WI38 (cell line): ENCODE measurements at regions not wholly inside any gene's neighbourhood (a gene's known extent, or its start where the extent isn't known, plus 50 kb on each side); places are given as distances from the start of the nearest gene placed in this dataset.
"Not testable (repeated sequence)": the region's sequence is repeated elsewhere in the genome, so short reads cannot be mapped to it uniquely, and the experiment has no call there.

Experiments used
- H3K4me3 ChIP-seq: 2 replicates; pipeline ENCODE4 v1.5.1; 2011; ENCODE audit warnings: low read depth, mild to moderate bottlenecking, control low read depth, low read length
- TF ChIP-seq, protein P1 (sequence below): IDR thresholded peaks from 2 replicates; pipeline ENCODE4 v1.5.1; 2012; ENCODE audit warnings: low read depth, mild to moderate bottlenecking, control low read depth, low read length

DNA sequence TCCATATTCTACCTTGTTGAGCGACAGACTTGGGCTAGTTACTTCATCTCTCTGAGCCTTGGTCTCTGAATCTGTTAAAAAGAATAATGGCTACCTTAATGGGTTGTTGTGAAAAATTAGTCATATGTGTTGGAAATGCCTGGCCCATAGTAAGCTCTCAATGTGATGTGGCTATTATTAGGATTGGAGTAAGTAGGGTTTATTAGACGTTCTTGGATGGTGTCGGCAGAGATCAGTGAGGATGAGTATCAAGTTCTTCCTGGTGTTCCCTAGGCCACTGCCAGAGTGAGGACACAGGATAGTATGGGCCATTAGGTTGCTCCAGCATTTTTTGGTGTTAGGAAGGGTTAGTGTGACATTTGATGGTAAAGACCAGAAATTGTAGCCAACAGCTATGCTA lies 121.1 kb upstream of the DUSP10 start:
- no peak overlapping the region for H3K4me3 ChIP-seq
- TF ChIP-seq, protein P1, sequence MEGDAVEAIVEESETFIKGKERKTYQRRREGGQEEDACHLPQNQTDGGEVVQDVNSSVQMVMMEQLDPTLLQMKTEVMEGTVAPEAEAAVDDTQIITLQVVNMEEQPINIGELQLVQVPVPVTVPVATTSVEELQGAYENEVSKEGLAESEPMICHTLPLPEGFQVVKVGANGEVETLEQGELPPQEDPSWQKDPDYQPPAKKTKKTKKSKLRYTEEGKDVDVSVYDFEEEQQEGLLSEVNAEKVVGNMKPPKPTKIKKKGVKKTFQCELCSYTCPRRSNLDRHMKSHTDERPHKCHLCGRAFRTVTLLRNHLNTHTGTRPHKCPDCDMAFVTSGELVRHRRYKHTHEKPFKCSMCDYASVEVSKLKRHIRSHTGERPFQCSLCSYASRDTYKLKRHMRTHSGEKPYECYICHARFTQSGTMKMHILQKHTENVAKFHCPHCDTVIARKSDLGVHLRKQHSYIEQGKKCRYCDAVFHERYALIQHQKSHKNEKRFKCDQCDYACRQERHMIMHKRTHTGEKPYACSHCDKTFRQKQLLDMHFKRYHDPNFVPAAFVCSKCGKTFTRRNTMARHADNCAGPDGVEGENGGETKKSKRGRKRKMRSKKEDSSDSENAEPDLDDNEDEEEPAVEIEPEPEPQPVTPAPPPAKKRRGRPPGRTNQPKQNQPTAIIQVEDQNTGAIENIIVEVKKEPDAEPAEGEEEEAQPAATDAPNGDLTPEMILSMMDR, result no peak

DNA sequence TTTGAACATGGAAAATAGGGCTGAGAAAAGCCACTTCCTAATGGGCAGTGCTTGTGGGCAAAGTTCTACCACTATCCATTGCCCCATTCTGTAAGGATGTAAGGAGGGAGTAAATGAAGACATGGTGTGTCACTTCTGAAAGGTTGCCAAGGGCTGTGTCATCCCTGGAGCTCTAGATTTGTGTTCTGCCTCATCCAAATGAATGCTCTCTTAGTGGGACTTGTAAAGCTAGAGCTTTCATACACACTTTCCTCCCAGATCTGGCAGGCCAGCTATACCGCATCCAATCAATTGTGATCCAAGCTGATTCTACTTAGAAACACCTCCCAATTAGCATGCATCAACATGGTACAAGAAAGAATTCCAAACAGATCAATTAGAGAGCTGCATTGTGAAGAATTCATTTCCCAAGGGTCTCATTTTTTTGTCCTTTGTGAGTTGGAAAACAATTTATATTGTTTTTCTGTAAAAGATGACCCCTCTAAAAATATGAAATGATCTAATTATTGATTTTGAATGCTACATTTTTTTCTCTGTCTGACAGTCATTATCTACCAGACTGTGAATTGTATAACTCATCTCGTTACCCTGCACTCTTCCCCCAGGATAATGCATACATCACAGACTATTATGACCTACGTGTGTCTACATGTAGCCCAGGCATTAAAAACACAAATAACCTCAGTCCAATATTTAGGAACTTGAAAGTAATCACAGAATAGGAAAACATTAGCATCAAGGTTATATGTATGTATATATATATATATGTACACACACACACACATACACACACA lies 117.1 kb upstream of the DUSP10 start:
- TF ChIP-seq, protein P1, result no peak
- H3K4me3 ChIP-seq, result no peak overlapping the region

DNA sequence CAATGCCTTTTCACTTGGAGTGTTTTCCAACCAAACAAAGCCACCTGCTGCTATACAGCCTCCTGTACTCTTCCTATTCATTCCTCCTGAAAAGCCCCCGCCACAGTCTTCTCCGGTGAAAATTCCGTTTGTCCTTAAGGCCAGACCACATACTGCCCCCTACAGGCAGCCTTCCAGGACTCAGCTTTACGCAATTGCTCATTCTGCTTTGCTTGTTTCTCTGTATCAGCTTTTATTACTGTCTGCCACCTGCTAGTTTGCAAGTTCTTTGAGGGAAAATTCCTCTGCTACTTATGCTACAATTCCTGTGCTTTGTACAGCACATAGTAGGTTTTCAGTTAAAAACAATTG lies 115.2 kb upstream of the DUSP10 start:
- not testable (repeated sequence) for H3K4me3 ChIP-seq

DNA sequence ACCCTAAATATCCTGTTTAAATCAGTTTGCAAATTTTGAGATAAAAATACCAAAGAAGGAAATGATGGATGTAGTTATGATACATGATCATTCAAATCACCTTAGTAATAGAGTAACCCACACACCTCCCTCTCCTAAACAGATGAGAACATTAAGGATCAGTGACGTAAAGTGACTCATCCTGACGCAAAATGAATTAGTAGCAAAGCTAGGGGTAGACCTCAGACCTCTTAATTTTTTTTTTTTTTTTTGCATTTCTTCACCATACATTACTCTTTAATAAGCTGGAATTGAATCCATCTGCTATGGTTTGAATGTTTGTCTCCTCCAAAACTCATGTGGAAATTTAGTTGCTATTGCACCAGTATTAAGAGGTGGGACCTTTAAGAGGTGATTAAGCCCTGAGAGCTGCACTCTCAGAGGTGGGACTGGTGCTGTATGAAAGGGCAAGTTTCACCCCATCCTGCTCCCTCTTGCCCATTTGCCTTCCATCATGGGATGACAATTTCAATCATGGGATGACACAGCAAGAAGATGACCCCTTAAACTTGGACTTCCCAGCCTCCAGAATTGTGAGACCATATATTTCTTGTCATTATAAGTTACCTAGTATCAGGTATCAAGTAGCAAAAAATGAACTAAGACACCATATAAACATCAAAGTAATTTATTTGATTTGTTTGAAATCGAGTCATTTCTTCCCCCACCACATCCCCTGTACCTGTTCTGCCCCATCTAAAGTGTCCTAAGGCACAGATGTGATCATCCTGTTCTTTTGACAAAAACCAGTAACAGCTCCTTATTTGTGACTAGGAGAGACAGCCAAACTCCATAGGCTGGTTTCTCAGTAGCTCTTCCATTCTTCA lies 114.6 kb upstream of the DUSP10 start:
- TF ChIP-seq, protein P1, result no peak
- no peak overlapping the region for H3K4me3 ChIP-seq

DNA sequence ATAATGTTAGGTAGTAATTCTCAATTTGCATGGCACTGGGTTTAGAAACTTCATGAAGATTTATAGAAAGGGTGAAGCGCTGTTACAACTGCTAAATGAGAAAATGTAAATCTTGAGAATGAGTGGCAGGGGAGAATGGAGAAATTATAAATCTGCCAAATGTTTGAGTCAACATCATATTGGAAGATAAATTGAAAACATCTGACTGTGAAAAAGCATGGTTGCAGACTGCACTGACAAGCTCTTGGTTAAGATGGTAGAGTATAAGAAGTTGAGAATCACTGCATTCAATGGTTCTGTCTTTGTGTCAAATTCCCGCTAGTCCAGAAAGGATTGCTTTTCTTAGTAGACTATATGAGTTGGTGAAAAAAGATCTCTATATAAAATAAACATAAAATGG lies 113.3 kb upstream of the DUSP10 start:
- no peak overlapping the region for H3K4me3 ChIP-seq
- TF ChIP-seq, protein P1, result no peak

DNA sequence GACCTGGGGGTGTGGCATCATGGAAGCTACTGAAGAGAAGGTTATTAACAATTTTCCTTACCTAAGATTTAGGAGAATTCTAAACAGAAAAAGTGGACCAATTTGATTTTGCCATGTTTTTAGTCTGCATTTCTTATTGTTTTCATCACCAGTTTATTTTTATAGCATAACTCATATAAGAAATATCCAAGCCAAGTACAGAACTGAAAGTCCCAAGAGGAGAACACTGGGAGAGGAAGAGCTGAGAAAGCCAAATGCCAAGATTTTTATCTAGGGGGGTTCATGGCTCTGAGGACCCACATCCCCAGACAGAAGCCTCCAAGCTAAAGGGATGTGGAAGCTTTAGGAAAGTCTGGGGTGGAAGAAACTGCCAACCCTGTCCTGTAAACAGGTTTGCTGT lies 109.4 kb upstream of the DUSP10 start:
- TF ChIP-seq, protein P1, result no peak
- no peak overlapping the region for H3K4me3 ChIP-seq

DNA sequence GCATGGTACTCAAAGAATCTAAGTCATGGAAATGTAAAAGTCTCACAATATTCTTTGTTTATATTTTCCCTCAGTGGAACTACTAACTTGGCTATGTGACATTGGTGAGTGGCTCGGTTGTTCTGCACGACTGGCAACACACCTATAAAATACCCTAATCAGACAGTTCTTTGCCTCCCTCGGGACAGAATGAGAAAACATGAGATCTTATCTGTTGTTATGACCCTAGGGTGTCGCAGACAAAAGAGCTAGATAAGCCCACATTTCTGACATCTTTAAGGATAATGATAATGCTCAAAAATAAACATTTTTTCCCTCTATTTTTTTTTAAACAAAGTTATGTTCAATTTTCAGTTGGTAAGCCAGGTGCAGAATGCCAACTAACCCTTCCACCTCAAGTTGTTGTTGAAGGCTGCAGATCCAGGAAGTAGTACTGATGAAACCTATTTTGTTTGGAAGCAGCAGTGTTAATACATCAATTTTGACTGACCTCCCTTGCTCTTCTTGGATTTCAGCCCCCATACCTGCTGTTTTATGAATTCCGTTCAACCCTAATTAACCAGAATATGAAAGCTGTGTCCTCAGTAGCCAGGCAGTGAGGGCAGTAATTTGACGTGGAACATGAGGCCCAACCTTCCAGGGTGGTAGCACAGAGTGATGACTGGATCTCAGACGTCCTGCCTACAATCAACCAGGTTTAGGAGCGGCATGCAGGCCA lies 108.7 kb upstream of the DUSP10 start:
- TF ChIP-seq, protein P1, result no peak
- no peak overlapping the region for H3K4me3 ChIP-seq
